IMR-90 (cell line): ENCODE measurements at regions not wholly inside any gene's neighbourhood (a gene's known extent, or its start where the extent isn't known, plus 50 kb on each side); places are given as distances from the start of the nearest gene placed in this dataset.

ENCODE experiments used
- ATAC-seq: fragments of 200-7000 bp; cut with Tn5 transposase; 2 replicates; pipeline ENCODE4 v1.9.1; 2020; ENCODE audit warnings: low read depth, mild to moderate bottlenecking, moderate library complexity
- BruUV-seq: library from RNA; stranded (reverse); fragments of 400-500 nt; replicated peaks from 2 replicates; lab custom pipeline; 2021; lab: Mats Ljungman, UMichigan
- CTCF ChIA-PET: fragments of 300-600 bp; formaldehyde crosslinking; extraction: SDS; loops from one replicate; lab custom pipeline; 2021; ENCODE audit warnings: antibody characterized with exemption; lab: Yijun Ruan, JAX
- POLR2A ChIA-PET: fragments of 300-600 bp; sonication (Branson Sonifier 250); formaldehyde crosslinking; loops from one replicate; lab custom pipeline; 2022; ENCODE audit warnings: antibody characterized with exemption; ENCODE audit not compliant: unreplicated experiment; lab: Charles Lee
- DNase-seq: peaks from one replicate; pipeline ENCODE4 v3.0.0; 2013
- H2AFZ ChIP-seq: replicated peaks from 2 replicates; pipeline ENCODE3; 2013; ENCODE audit warnings: low read length, mild to moderate bottlenecking; ENCODE audit not compliant: poor library complexity
- H2AK5ac ChIP-seq: 2 replicates; pipeline ENCODE4 v1.6.1; 2013; ENCODE audit warnings: low read depth, low read length, inconsistent platforms
- H2AK9ac ChIP-seq: replicated peaks from 2 replicates; pipeline ENCODE3; 2013; ENCODE audit warnings: mild to moderate bottlenecking, low read depth, low read length, moderate library complexity; ENCODE audit not compliant: poor library complexity
- H2BK120ac ChIP-seq: 2 replicates; pipeline ENCODE4 v1.6.1; 2013; ENCODE audit warnings: low read depth, low read length, inconsistent platforms
- H2BK15ac ChIP-seq: 3 replicates; pipeline ENCODE4 v1.6.1; 2013; ENCODE audit warnings: low read depth, low read length, inconsistent platforms
- H2BK20ac ChIP-seq: 2 replicates; pipeline ENCODE4 v1.6.1; 2013; ENCODE audit warnings: low read depth, mild to moderate bottlenecking, inconsistent platforms, low read length, moderate library complexity
- H2BK5ac ChIP-seq: 2 replicates; pipeline ENCODE4 v1.6.1; 2013; ENCODE audit warnings: mild to moderate bottlenecking, low read depth, low read length, inconsistent platforms; ENCODE audit not compliant: poor library complexity, severe bottlenecking
- H3K14ac ChIP-seq: replicated peaks from 2 replicates; pipeline ENCODE4 v1.6.1; 2013; ENCODE audit warnings: low read depth, low read length, inconsistent platforms
- H3K18ac ChIP-seq: 2 replicates; pipeline ENCODE4 v1.6.1; 2013; ENCODE audit warnings: low read depth, low read length, control low read depth
- H3K23ac ChIP-seq: 2 replicates; pipeline ENCODE4 v1.6.1; 2013; ENCODE audit warnings: low read depth, low read length, inconsistent platforms
- H3K27ac ChIP-seq: 2 replicates; pipeline ENCODE4 v1.5.1; 2013; ENCODE audit warnings: mild to moderate bottlenecking, control low read depth, low read length; ENCODE audit not compliant: insufficient read depth
- H3K27me3 ChIP-seq: 2 replicates; pipeline ENCODE4 v1.6.1; 2013; ENCODE audit warnings: low read length; ENCODE audit not compliant: control insufficient read depth, insufficient read depth
- H3K36me3 ChIP-seq: 2 replicates; pipeline ENCODE4 v1.6.1; 2013; ENCODE audit warnings: low read length, mixed read lengths; ENCODE audit not compliant: control insufficient read depth, insufficient read depth
- H3K4ac ChIP-seq: 2 replicates; pipeline ENCODE4 v1.6.1; 2013; ENCODE audit warnings: low read depth, low read length, inconsistent platforms
- H3K4me1 ChIP-seq: 2 replicates; pipeline ENCODE4 v1.6.1; 2013; ENCODE audit warnings: low read length, mixed read lengths; ENCODE audit not compliant: control insufficient read depth, insufficient read depth
- H3K4me2 ChIP-seq: 2 replicates; pipeline ENCODE4 v1.6.1; 2013; ENCODE audit warnings: low read depth, mild to moderate bottlenecking, control low read depth, low read length, moderate library complexity
- H3K4me3 ChIP-seq: 2 replicates; pipeline ENCODE4 v1.5.1; 2013; ENCODE audit warnings: low read depth, mild to moderate bottlenecking, control low read depth, low read length, moderate library complexity; ENCODE audit not compliant: insufficient read depth
- H3K56ac ChIP-seq: 2 replicates; pipeline ENCODE4 v1.6.1; 2013; ENCODE audit warnings: low read length, inconsistent platforms; ENCODE audit not compliant: insufficient read depth; ENCODE audit errors: extremely low read depth
- H3K79me1 ChIP-seq, 2 experiments: 2 replicates each; pipeline ENCODE4 v1.6.1; 2013; ENCODE audit warnings: low read length in 2 of 2, inconsistent platforms in 1 of 2, low read depth in 1 of 2
- H3K9ac ChIP-seq: 2 replicates; pipeline ENCODE4 v1.6.1; 2013; ENCODE audit warnings: low read depth, low read length, control low read depth
- H3K9me1 ChIP-seq: 2 replicates; pipeline ENCODE4 v1.6.1; 2013; ENCODE audit warnings: low read length, inconsistent platforms; ENCODE audit not compliant: insufficient read depth
- H3K9me3 ChIP-seq: 2 replicates; pipeline ENCODE4 v1.6.1; 2013; ENCODE audit warnings: low read length; ENCODE audit not compliant: control insufficient read depth, insufficient read depth
- H4K20me1 ChIP-seq: 2 replicates; pipeline ENCODE4 v1.6.1; 2013; ENCODE audit warnings: low read length, inconsistent platforms; ENCODE audit not compliant: insufficient read depth
- H4K5ac ChIP-seq: 2 replicates; pipeline ENCODE4 v1.6.1; 2013; ENCODE audit warnings: mild to moderate bottlenecking, low read depth, low read length, control low read depth
- H4K8ac ChIP-seq, 2 experiments: 2 replicates each; pipeline ENCODE4 v1.6.1; 2013; ENCODE audit warnings: low read depth in 2 of 2, low read length in 2 of 2, control low read depth in 1 of 2, inconsistent platforms in 1 of 2
- H4K91ac ChIP-seq: 2 replicates; pipeline ENCODE4 v1.6.1; 2013; ENCODE audit warnings: low read depth, low read length, inconsistent platforms; ENCODE audit not compliant: insufficient read depth
- CTCF ChIP-seq: conservative IDR thresholded peaks from 2 replicates; pipeline ENCODE4 v1.5.1; 2012; ENCODE audit warnings: mild to moderate bottlenecking, low read depth, low read length, improper control_type of control experiment
- ELK1 ChIP-seq: fragments of 150-350 bp; IDR thresholded peaks from 2 replicates; pipeline ENCODE4 v1.6.1; 2016; ENCODE audit warnings: low read depth, mild to moderate bottlenecking, low read length, moderate library complexity, borderline replicate concordance
- FOS ChIP-seq: fragments of 150-350 bp; IDR thresholded peaks from 2 replicates; pipeline ENCODE4 v1.6.1; 2016; ENCODE audit warnings: low read depth, low read length
- POLR2A ChIP-seq: IDR thresholded peaks from 2 replicates; pipeline ENCODE4 v1.6.1; 2012; ENCODE audit warnings: mild to moderate bottlenecking, low read depth, low read length
- WGBS, 2 experiments: methylation state at CpG; one replicate each; pipeline versions ENCODE4 v1.1.5 to v1.1.7; 2013; ENCODE audit warnings: missing lambda C conversion rate in 2 of 2; ENCODE audit not compliant: insufficient read length in 1 of 2; ENCODE audit errors: extremely low coverage in 2 of 2; 5-methylcytosine and 5-hydroxymethylcytosine counted together
- dilution Hi-C: fragments of 300-500 bp; cut with HindIII; formaldehyde crosslinking; loops from one replicate; pipeline ENCODE4 v1.14.3; 2018; ENCODE audit warnings: low sequenced_read_pairs; ENCODE audit not compliant: unreplicated experiment
- in situ Hi-C: fragments of 300-500 bp; cut with MboI; formaldehyde crosslinking; loops from 3 replicates; pipeline ENCODE4 v1.14.3; 2019; ENCODE audit warnings: low sequenced_read_pairs, inconsistent platforms, mixed read lengths
- intact Hi-C: fragments of 100-400 bp; cut with micrococcal nuclease; formaldehyde crosslinking; loops from 2 replicates; pipeline ENCODE4 v1.10.0; 2022

- peak overlapping the region; percentile 47 for H2BK5ac ChIP-seq
- H3K79me1 ChIP-seq: 0 out of 4 replicates have a peak, but pooled peaks cover 0 to 3% of the 10 kb centered on the region in 2 experiments
- H3K23ac ChIP-seq: peak overlapping the region; percentile 40; the same call in 1 of the 2 replicates
- H3K27me3 ChIP-seq: no peaks in the 10 kb centered on the region
- intact Hi-C loops (no loop called here), in situ Hi-C loops (no loop called here), dilution Hi-C loops (no loop called here)
- no peak overlapping the region for H3K27ac ChIP-seq
- peaks cover 6% of the 10 kb centered on the region for H3K9me1 ChIP-seq
- no peak overlapping the region for H4K5ac ChIP-seq
- no peak overlapping the region for H3K9ac ChIP-seq
- ATAC-seq: peak; percentile 85
- peak overlapping the region; percentile 7 to 16; a peak in 1 of 4 replicates for H4K8ac ChIP-seq
- WGBS, 2 experiments: no CpG with 5 or more reads among the region's 8 CpGs
- peak overlapping the region; percentile 85 for H3K4ac ChIP-seq
- H2BK15ac ChIP-seq: peak overlapping the region; percentile 86; the same call in 2 of the 3 replicates
- peaks cover 10% of the 10 kb centered on the region for H3K4me1 ChIP-seq
- CTCF ChIA-PET: interaction anchor here (0.6 kb wide), 1 partner anchor 1321 kb away, joined by 3 read pairs; no protein-coding TSS in a partner anchor
- H4K91ac ChIP-seq: peak overlapping the region; percentile 89
- H3K4me3 ChIP-seq: no peak overlapping the region
- no peak overlapping the region; the same call in 1 of the 2 replicates for H3K56ac ChIP-seq
- H3K4me2 ChIP-seq: 0 out of 2 replicates have a peak overlapping the region, but pooled peaks have one; percentile 41
- POLR2A ChIA-PET: no interaction called here
- peak overlapping the region; percentile 61 for H2BK120ac ChIP-seq
- TF ChIP-seq FOS: peak; percentile 68; the same call in 1 of the 2 replicates
- TF ChIP-seq CTCF: no peak
- no peak for TF ChIP-seq ELK1
- TF ChIP-seq POLR2A: no peak
- peak overlapping the region; percentile 12 for H3K14ac ChIP-seq
- no TSS peak for BruUV-seq
- H2AK5ac ChIP-seq: peak overlapping the region; percentile 92
- peak overlapping the region; percentile 50; the same call in 1 of the 2 replicates for H3K18ac ChIP-seq
- no peaks in the 10 kb centered on the region for H4K20me1 ChIP-seq
- H2AFZ ChIP-seq: peak overlapping the region; percentile 53
- peak overlapping the region; percentile 40 for H2BK20ac ChIP-seq
- peak; percentile 87 for DNase-seq
- no peaks in the 10 kb centered on the region for H3K9me3 ChIP-seq
- H2AK9ac ChIP-seq: peak overlapping the region; percentile 71
- H3K36me3 ChIP-seq: no peaks in the 10 kb centered on the region
These were observed 466.3 kb downstream of the LMO4 start for GRCh38 chr1:87794788-87795614.
